Stomach (tissue), 8 donors: ENCODE measurements at regions not wholly inside any gene's neighbourhood (a gene's known extent, or its start where the extent isn't known, plus 50 kb on each side); places are given as distances from the start of the nearest gene placed in this dataset.

ENCODE experiments used
- DNase-seq, 2 donors: peaks; one replicate each; pipeline versions ENCODE4 v3.0.0 to v3.0.0-alpha.2; 2013 to 2019
- H3K27ac ChIP-seq, 5 donors: fragments of 200-600 bp in 4 of 5; sonication (generic) in 4 of 5; one replicate each; pipeline ENCODE4 v1.5.1; 2013 to 2019; ENCODE audit warnings: mild to moderate bottlenecking in 1 of 5, moderate library complexity in 1 of 5
- H3K27me3 ChIP-seq, 3 donors: fragments of 200-600 bp; sonication (generic); one replicate each; pipeline ENCODE4 v1.5.1; 2017 to 2019; ENCODE audit warnings: mixed run types in 1 of 3
- H3K36me3 ChIP-seq, 4 donors: fragments of 200-600 bp; sonication (generic); 1 replicate in 3 of 4; 2 replicates in 1 of 4; pipeline ENCODE4 v1.5.1; 2016 to 2019
- H3K4me1 ChIP-seq, 4 donors: fragments of 200-600 bp; sonication (generic); one replicate each; pipeline ENCODE4 v1.5.1; 2016 to 2019
- H3K4me3 ChIP-seq, 4 donors: fragments of 200-600 bp; sonication (generic) in 3 of 4; one replicate each; pipeline ENCODE4 v1.5.1; 2016 to 2019; ENCODE audit warnings: mild to moderate bottlenecking in 1 of 4
- H3K9me3 ChIP-seq, 4 donors: fragments of 200-600 bp; sonication (generic); one replicate each; pipeline ENCODE4 v1.5.1; 2016 to 2019
- EP300 ChIP-seq: sonication (generic); formaldehyde crosslinking; IDR thresholded peaks from one replicate; pipeline ENCODE4 v1.6.1; 2017; ENCODE audit warnings: antibody characterized with exemption
- POLR2A ChIP-seq, 4 donors: fragments of 450-650 bp; IDR thresholded peaks; one replicate each; pipeline ENCODE4 v1.6.1; 2016; ENCODE audit warnings: antibody characterized with exemption in 4 of 4, control low read depth in 2 of 4, mild to moderate bottlenecking in 1 of 4, moderate library complexity in 1 of 4
- POLR2AphosphoS5 ChIP-seq, 3 donors: sonication (generic); formaldehyde crosslinking; IDR thresholded peaks; one replicate each; pipeline ENCODE4 v1.6.1; 2016; ENCODE audit warnings: antibody characterized with exemption in 3 of 3
- whole genome bisulfite sequencing, 5 donors: extraction: QIAGEN DNeasy Blood & Tissue Kit in 3 of 5; methylation state at CpG; one replicate each; pipeline versions ENCODE4 v1.1.5 to v1.1.7; 2013 to 2018; 5-methylcytosine and 5-hydroxymethylcytosine counted together
- intact Hi-C: fragments of 100-400 bp; cut with DNase I; formaldehyde crosslinking; loops from one replicate; pipeline ENCODE4 v1.15.1; 2023; ENCODE audit warnings: low total_unique reads
- TF ChIP-seq, protein P1 (sequence below), 7 experiments: fragments of 450-650 bp in 4 of 7; fragments of 200-600 bp in 3 of 7; sonication (generic) in 3 of 7; IDR thresholded peaks; one replicate each; pipeline ENCODE4 v1.5.1; 2016 to 2019; ENCODE audit warnings: antibody characterized with exemption in 7 of 7, control low read depth in 2 of 7, mild to moderate bottlenecking in 1 of 7
- donor health status: healthy with polysubstance abuse.
- donor health status: Bipolar disorder and iron deficiency.
- donor health status: healthy.

DNA sequence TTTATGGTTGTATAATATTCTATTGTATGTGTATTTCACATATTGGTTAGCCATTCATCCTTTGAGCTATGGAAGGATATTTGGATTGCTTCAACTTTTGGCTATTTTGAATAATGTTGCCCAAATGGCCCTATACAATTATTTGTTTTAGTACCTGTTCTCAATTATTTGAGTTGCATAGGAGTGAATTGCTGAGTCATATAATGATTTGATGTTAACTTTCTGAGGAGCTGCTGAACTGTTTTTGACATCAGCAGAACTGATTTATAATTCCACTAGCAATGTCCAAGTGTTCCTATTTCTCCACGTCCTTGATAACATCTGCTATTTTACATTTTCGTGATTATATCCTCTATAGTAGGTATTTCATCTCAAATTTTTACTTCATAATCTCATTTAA lies 839.9 kb downstream of the KCNT2 start:
- intact Hi-C loops = no loop called here
- H3K4me1 ChIP-seq = no peaks in the 10 kb centered on the region
- no peaks in the 10 kb centered on the region for H3K36me3 ChIP-seq
- TF ChIP-seq, protein P1, sequence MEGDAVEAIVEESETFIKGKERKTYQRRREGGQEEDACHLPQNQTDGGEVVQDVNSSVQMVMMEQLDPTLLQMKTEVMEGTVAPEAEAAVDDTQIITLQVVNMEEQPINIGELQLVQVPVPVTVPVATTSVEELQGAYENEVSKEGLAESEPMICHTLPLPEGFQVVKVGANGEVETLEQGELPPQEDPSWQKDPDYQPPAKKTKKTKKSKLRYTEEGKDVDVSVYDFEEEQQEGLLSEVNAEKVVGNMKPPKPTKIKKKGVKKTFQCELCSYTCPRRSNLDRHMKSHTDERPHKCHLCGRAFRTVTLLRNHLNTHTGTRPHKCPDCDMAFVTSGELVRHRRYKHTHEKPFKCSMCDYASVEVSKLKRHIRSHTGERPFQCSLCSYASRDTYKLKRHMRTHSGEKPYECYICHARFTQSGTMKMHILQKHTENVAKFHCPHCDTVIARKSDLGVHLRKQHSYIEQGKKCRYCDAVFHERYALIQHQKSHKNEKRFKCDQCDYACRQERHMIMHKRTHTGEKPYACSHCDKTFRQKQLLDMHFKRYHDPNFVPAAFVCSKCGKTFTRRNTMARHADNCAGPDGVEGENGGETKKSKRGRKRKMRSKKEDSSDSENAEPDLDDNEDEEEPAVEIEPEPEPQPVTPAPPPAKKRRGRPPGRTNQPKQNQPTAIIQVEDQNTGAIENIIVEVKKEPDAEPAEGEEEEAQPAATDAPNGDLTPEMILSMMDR (IDR thresholded peaks at IDR 0.05) = no peak
- TF ChIP-seq POLR2AphosphoS5 (IDR thresholded peaks at IDR 0.05) (no peak), POLR2A (IDR thresholded peaks at IDR 0.05) (no peak), EP300 (no peak)
- H3K9me3 ChIP-seq = peaks cover 0 to 6% (median under 1%) of the 10 kb centered on the region in 4 donors
- no peak for DNase-seq
- H3K27ac ChIP-seq = no peak overlapping the region
- H3K4me3 ChIP-seq = no peak overlapping the region
- no peaks in the 10 kb centered on the region for H3K27me3 ChIP-seq
- WGBS, 5 donors = 57 to 74% (median 62%) methylated on average over 2 of the region's 2 CpGs

DNA sequence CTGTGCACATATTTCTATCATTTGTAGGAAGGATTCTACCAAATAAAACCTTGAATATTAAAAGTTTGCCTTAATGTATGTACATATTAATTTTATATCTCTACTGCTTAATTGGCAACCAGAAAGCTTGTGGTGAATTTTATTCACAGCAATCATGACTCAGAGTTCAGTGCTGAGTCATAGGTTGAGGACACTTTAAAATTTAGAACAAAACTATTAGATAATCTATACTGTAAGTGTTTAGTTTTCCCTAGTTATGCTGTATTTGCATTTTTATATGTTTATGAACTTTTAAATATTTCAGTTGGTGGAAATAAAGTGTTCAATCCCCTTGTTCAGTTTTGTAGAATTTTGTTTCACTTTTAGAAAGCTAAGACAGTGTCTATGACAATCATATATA lies 841.5 kb downstream of the KCNT2 start:
- no peaks in the 10 kb centered on the region for H3K36me3 ChIP-seq
- H3K4me1 ChIP-seq = no peaks in the 10 kb centered on the region
- TF ChIP-seq POLR2AphosphoS5 (IDR thresholded peaks at IDR 0.05) = no peak
- H3K9me3 ChIP-seq = peaks cover 0 to 10% (median 3%) of the 10 kb centered on the region in 4 donors
- no peak overlapping the region for H3K4me3 ChIP-seq
- DNase-seq = no peak
- H3K27me3 ChIP-seq = no peaks in the 10 kb centered on the region
- intact Hi-C loops = no loop called here
- no peak overlapping the region for H3K27ac ChIP-seq

- Histone ChIP-seq H3K27ac (no peak overlapping the region), H3K36me3 (no peaks in the 10 kb centered on the region), H3K4me1 (no peaks in the 10 kb centered on the region), H3K4me3 (no peak overlapping the region), H3K9me3 (peaks cover 0 to 10% (median 3%) of the 10 kb centered on the region in 4 donors), H3K27me3 (no peaks in the 10 kb centered on the region)
- no peak for DNase-seq
- TF ChIP-seq POLR2A (IDR thresholded peaks at IDR 0.05) (no peak), POLR2AphosphoS5 (IDR thresholded peaks at IDR 0.05) (no peak), EP300 (no peak)
- TF ChIP-seq, protein P1 (IDR thresholded peaks at IDR 0.05) = no peak
- 89 to 96% (median 93%) methylated on average over 1 of the region's 1 CpG for WGBS, 5 donors
- intact Hi-C loops = no loop called here
Measured at GRCh38 chr1:195765099-195765498, 843.1 kb downstream of the KCNT2 start.

DNA sequence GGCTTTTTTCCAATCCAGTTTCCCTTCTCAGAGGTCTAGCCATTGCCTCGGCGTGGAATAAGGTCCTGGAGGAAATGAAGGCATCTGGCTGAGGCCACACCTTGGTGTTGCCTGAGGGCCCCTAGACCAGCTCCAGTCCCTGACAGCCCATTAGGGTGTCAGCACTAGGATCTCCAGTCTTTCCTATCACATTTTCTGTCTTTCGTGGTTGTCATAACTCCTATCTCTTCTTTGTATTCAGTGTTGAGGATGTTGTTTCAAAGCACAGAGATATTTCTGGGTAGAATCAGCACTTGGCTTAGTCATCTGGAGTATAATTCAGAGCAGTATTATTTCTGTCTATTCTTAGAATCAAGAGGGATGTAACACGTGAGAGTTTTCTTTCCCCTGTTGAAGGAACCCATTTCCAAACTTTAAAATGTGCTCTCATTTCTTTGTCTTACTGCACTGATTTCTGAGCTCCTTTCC lies 844.3 kb downstream of the KCNT2 start:
- Histone ChIP-seq H3K9me3 (peaks cover 0 to 10% (median 3%) of the 10 kb centered on the region in 4 donors), H3K27me3 (no peaks in the 10 kb centered on the region), H3K36me3 (no peaks in the 10 kb centered on the region), H3K4me3 (no peak overlapping the region), H3K4me1 (no peaks in the 10 kb centered on the region), H3K27ac (no peak overlapping the region)
- TF ChIP-seq EP300 (no peak), POLR2AphosphoS5 (IDR thresholded peaks at IDR 0.05) (no peak), POLR2A (IDR thresholded peaks at IDR 0.05) (no peak)
- TF ChIP-seq, protein P1 (IDR thresholded peaks at IDR 0.05) = no peak
- 83 to 87% (median 85%) methylated on average over 4 of the region's 4 CpGs for WGBS, 5 donors
- DNase-seq = no peak
- intact Hi-C loops = no loop called here

DNA sequence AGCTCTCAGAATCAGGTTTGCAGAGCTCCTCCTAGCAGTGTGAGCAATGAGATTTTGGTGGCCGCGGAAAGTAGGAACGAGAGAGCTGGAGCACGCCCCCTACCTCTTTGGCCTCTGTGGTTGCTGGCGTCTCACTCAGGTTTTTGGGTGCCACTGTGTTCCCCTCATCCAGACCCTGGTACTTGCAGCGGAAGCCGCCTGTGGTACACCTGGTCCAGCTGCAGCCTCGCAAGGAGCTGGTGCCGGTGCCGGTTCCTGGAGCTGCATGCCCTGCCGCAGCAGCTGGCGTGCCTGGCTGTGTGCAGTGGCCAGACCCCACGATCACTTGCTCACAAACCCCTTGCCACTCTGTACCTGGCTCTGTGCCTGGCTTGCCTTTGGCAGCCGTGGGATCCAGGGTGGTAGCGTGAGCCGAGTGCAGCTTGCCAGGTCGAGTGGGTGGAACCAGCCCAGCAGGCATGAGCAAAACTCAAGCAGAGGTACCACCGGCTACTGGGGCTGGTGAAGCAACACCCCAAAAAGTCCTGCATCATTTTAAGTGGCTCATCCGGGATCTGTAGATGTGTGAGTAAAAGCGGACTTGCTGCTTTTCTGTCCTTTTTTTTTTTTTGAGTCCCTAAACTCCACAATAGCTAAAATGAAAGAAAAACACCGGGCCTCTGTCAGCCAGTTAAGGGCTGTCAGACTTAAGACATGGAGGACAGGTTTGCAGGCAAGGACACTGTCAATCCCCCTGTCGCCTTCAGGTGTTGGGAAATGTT lies 844.9 kb downstream of the KCNT2 start:
- H3K27ac ChIP-seq = no peak overlapping the region
- H3K9me3 ChIP-seq = peaks cover 0 to 10% (median 3%) of the 10 kb centered on the region in 4 donors
- no peak overlapping the region for H3K4me3 ChIP-seq
- TF ChIP-seq POLR2A (IDR thresholded peaks at IDR 0.05) = no peak
- TF ChIP-seq POLR2AphosphoS5 (IDR thresholded peaks at IDR 0.05) = no peak
- no peak for TF ChIP-seq EP300
- WGBS, 5 donors = 87 to 93% (median 91%) methylated on average over 16 to 22 of the region's 22 CpGs
- no peaks in the 10 kb centered on the region for H3K27me3 ChIP-seq
- DNase-seq = peak in 1 of 2 donors; percentile 1
- no peaks in the 10 kb centered on the region for H3K4me1 ChIP-seq
- intact Hi-C loops = no loop called here
- no peaks in the 10 kb centered on the region for H3K36me3 ChIP-seq
